ENCODE measurements at regions not wholly inside any gene's neighbourhood (a gene's known extent, or its start where the extent isn't known, plus 50 kb on each side); places are given as distances from the start of the nearest gene placed in this dataset.

- ChIA-PET CTCF (no interaction called here), POLR2A (no interaction called here)
- no peak for DNase-seq (ENCODE audit: unreplicated experiment)
- Mint-ChIP-seq H3K9me3 (ENCODE audit: unreplicated experiment) (no peaks in the 10 kb centered on the region), H3K36me3 (ENCODE audit: insufficient read depth, unreplicated experiment) (no peaks in the 10 kb centered on the region), H3K4me1 (ENCODE audit: insufficient read depth, unreplicated experiment) (no peaks in the 10 kb centered on the region), H3K27ac (ENCODE audit: low read depth, unreplicated experiment) (no peak overlapping the region), H3K4me3 (ENCODE audit: unreplicated experiment) (no peak overlapping the region), H3K27me3 (ENCODE audit: insufficient read depth, unreplicated experiment) (no peaks in the 10 kb centered on the region)
- no peak for TF ChIP-seq CTCF (IDR thresholded peaks at IDR 0.05; ENCODE audit: unreplicated experiment)
- no TSS peak for BruUV-seq (replicated peaks)
- intact Hi-C loops (cut with micrococcal nuclease) = no loop called here
Measured at GRCh38 chr15:62299541-62299940, 134.5 kb upstream of the C2CD4B start.

- TF ChIP-seq CTCF (IDR thresholded peaks at IDR 0.05; ENCODE audit: unreplicated experiment) = no peak
- Mint-ChIP-seq H3K27ac (ENCODE audit: low read depth, unreplicated experiment) (no peak overlapping the region), H3K27me3 (ENCODE audit: insufficient read depth, unreplicated experiment) (no peaks in the 10 kb centered on the region), H3K4me1 (ENCODE audit: insufficient read depth, unreplicated experiment) (peaks cover 5% of the 10 kb centered on the region), H3K36me3 (ENCODE audit: insufficient read depth, unreplicated experiment) (no peaks in the 10 kb centered on the region), H3K4me3 (ENCODE audit: unreplicated experiment) (no peak overlapping the region), H3K9me3 (ENCODE audit: unreplicated experiment) (no peaks in the 10 kb centered on the region)
- DNase-seq (ENCODE audit: unreplicated experiment) = no peak
- ChIA-PET POLR2A (interaction anchor here (0.7 kb wide), 1 partner anchor 90 kb away, joined by 5 read pairs; no protein-coding TSS in a partner anchor), CTCF (no interaction called here)
- intact Hi-C loops (cut with micrococcal nuclease) = no loop called here
- no TSS peak for BruUV-seq (replicated peaks)
Measured at GRCh38 chr15:62301993-62302675, 137.0 kb upstream of the C2CD4B start.

- peak; percentile 75 for DNase-seq (ENCODE audit: unreplicated experiment)
- TF ChIP-seq CTCF (IDR thresholded peaks at IDR 0.05; ENCODE audit: unreplicated experiment) = peak; percentile 79
- Mint-ChIP-seq H3K4me1 (ENCODE audit: insufficient read depth, unreplicated experiment) (peaks cover 11% of the 10 kb centered on the region), H3K36me3 (ENCODE audit: insufficient read depth, unreplicated experiment) (no peaks in the 10 kb centered on the region), H3K9me3 (ENCODE audit: unreplicated experiment) (peaks cover 3% of the 10 kb centered on the region), H3K27me3 (ENCODE audit: insufficient read depth, unreplicated experiment) (no peaks in the 10 kb centered on the region), H3K27ac (ENCODE audit: low read depth, unreplicated experiment) (no peak overlapping the region), H3K4me3 (ENCODE audit: unreplicated experiment) (no peak overlapping the region)
- BruUV-seq (replicated peaks) = no TSS peak
- intact Hi-C loops (cut with micrococcal nuclease) = loop anchor here (1.0 to 2.0 kb wide), 4 partner anchors 182 to 435 kb away; no protein-coding TSS in a partner anchor
- CTCF ChIA-PET = interaction anchor here (0.5 to 3.3 kb wide), 59 partner anchors 9 to 1865 kb away, joined by 3 to 46 read pairs (median 4); partner anchors contain the start of gene VPS13C
- POLR2A ChIA-PET = interaction anchor here (0.7 to 2.2 kb wide), 16 partner anchors 9 to 435 kb away, joined by 3 to 10 read pairs (median 3); partner anchors contain the start of gene VPS13C
Measured at GRCh38 chr15:62306851-62307504, 141.9 kb upstream of the C2CD4B start.

- Mint-ChIP-seq H3K36me3 (ENCODE audit: insufficient read depth, unreplicated experiment) (no peaks in the 10 kb centered on the region), H3K9me3 (ENCODE audit: unreplicated experiment) (peaks cover 9% of the 10 kb centered on the region), H3K27me3 (ENCODE audit: insufficient read depth, unreplicated experiment) (no peaks in the 10 kb centered on the region), H3K4me1 (ENCODE audit: insufficient read depth, unreplicated experiment) (peaks cover 11% of the 10 kb centered on the region), H3K27ac (ENCODE audit: low read depth, unreplicated experiment) (no peak overlapping the region), H3K4me3 (ENCODE audit: unreplicated experiment) (no peak overlapping the region)
- BruUV-seq (replicated peaks) = no TSS peak
- POLR2A ChIA-PET = interaction anchor here (0.7 to 2.2 kb wide), 10 partner anchors 10 to 367 kb away, joined by 3 to 10 read pairs (median 4); partner anchors contain the start of gene VPS13C
- intact Hi-C loops (cut with micrococcal nuclease) = loop anchor here (1.0 to 2.0 kb wide), 4 partner anchors 182 to 435 kb away; no protein-coding TSS in a partner anchor
- peak; percentile 50 for DNase-seq (ENCODE audit: unreplicated experiment)
- no peak for TF ChIP-seq CTCF (IDR thresholded peaks at IDR 0.05; ENCODE audit: unreplicated experiment)
- CTCF ChIA-PET = interaction anchor here (0.5 to 3.3 kb wide), 44 partner anchors 9 to 1866 kb away, joined by 3 to 46 read pairs (median 5); partner anchors contain the start of gene VPS13C
Measured at GRCh38 chr15:62307551-62307950, 142.5 kb upstream of the C2CD4B start.
